Endothelial cell of umbilical vein (primary cell): ENCODE measurements at regions not wholly inside any gene's neighbourhood (a gene's known extent, or its start where the extent isn't known, plus 50 kb on each side); places are given as distances from the start of the nearest gene placed in this dataset.
"Not testable (repeated sequence)": the region's sequence is repeated elsewhere in the genome, so short reads cannot be mapped to it uniquely, and the experiment has no call there.

Source experiments
- BruUV-seq: library from RNA; stranded (reverse); fragments of 400-500 nt; replicated peaks from 2 replicates; lab custom pipeline; 2021; lab: Mats Ljungman, UMichigan
- CTCF ChIA-PET: fragments of 300-600, 350-600 bp; sonication (Branson Sonifier 250); formaldehyde crosslinking; loops from one replicate; lab custom pipeline; 2021; ENCODE audit warnings: antibody characterized with exemption, inconsistent platforms; lab: Charles Lee
- POLR2A ChIA-PET: fragments of 300-600, 350-600 bp; sonication (Branson Sonifier 250); formaldehyde crosslinking; loops from one replicate; lab custom pipeline; 2021; ENCODE audit warnings: antibody characterized with exemption, inconsistent platforms; lab: Charles Lee
- DNase-seq: peaks from one replicate; pipeline ENCODE4 v3.0.0-alpha.2; 2011; ENCODE audit warnings: low read depth, low spot score
- FAIRE-seq: peaks from 2 replicates; lab custom pipeline; 2011; peaks lifted over from hg19 to GRCh38; lab: Jason Lieb, UNC
- H2AFZ ChIP-seq: 2 replicates; pipeline ENCODE4 v1.6.0; 2012; ENCODE audit warnings: low read depth, low read length, control low read depth, inconsistent platforms
- H3K27ac ChIP-seq: 2 replicates; pipeline ENCODE4 v1.5.1; 2011; ENCODE audit warnings: low read depth, mild to moderate bottlenecking, control low read depth, low read length, moderate library complexity; ENCODE audit not compliant: insufficient read depth
- H3K27me3 ChIP-seq, 2 experiments: 2 replicates each; pipeline versions ENCODE4 v1.6.0 to v1.6.1; 2011; ENCODE audit warnings: low read length in 2 of 2, mixed read lengths in 1 of 2; ENCODE audit not compliant: control insufficient read depth in 2 of 2, insufficient read depth in 2 of 2
- H3K36me3 ChIP-seq, 2 experiments: 2 replicates in 1 of 2; 3 replicates in 1 of 2; pipeline ENCODE4 v1.5.1; 2011; ENCODE audit warnings: low read length in 2 of 2, mild to moderate bottlenecking in 1 of 2, moderate library complexity in 1 of 2; ENCODE audit not compliant: control insufficient read depth in 2 of 2, insufficient read depth in 2 of 2; ENCODE audit errors: extremely low read depth in 1 of 2
- H3K4me1 ChIP-seq: 3 replicates; pipeline ENCODE4 v1.5.1; 2011; ENCODE audit warnings: mild to moderate bottlenecking, low read length; ENCODE audit not compliant: control insufficient read depth, insufficient read depth; ENCODE audit errors: extremely low read depth
- H3K4me2 ChIP-seq: 2 replicates; pipeline ENCODE4 v1.6.1; 2011; ENCODE audit warnings: low read length, control low read depth, mixed read lengths; ENCODE audit not compliant: insufficient read depth
- H3K4me3 ChIP-seq, 3 experiments: fragments of 200-600 bp in 1 of 3; sonication (generic), shearing (Covaris generic) in 1 of 3; replicated peaks in 1 of 3; 2 replicates each; pipeline ENCODE4 v1.5.1; 2011 to 2016; ENCODE audit warnings: control low read depth in 3 of 3, low read length in 3 of 3, mild to moderate bottlenecking in 2 of 3, inconsistent platforms in 1 of 3, low read depth in 1 of 3, moderate library complexity in 1 of 3; ENCODE audit not compliant: insufficient read depth in 1 of 3
- H3K79me2 ChIP-seq: 2 replicates; pipeline ENCODE4 v1.6.0; 2012; ENCODE audit warnings: low read length, inconsistent platforms; ENCODE audit not compliant: control insufficient read depth, insufficient read depth
- H3K9ac ChIP-seq: replicated peaks from 2 replicates; pipeline ENCODE3; 2011; ENCODE audit warnings: low read length, control low read depth; ENCODE audit not compliant: insufficient read depth; ENCODE audit errors: extremely low read depth
- H3K9me1 ChIP-seq: replicated peaks from 3 replicates; pipeline ENCODE4 v1.6.0; 2011; ENCODE audit warnings: mild to moderate bottlenecking, low read length; ENCODE audit not compliant: control insufficient read depth, insufficient read depth; ENCODE audit errors: extremely low read depth
- H3K9me3 ChIP-seq: replicated peaks from 2 replicates; pipeline ENCODE4 v1.5.1; 2012; ENCODE audit warnings: low read length, inconsistent platforms; ENCODE audit not compliant: control insufficient read depth, insufficient read depth
- H4K20me1 ChIP-seq: replicated peaks from 2 replicates; pipeline ENCODE3; 2011; ENCODE audit warnings: mild to moderate bottlenecking, low read length; ENCODE audit not compliant: control insufficient read depth, insufficient read depth; ENCODE audit errors: extremely low read depth
- CTCF ChIP-seq, 2 donors: IDR thresholded peaks; 1 replicate in 1 of 2; 2 replicates in 1 of 2; pipeline ENCODE4 v1.5.1; 2011; ENCODE audit warnings: low read length in 2 of 2, mild to moderate bottlenecking in 2 of 2, moderate library complexity in 2 of 2, control low read depth in 1 of 2, inconsistent platforms in 1 of 2, low read depth in 1 of 2; ENCODE audit not compliant: insufficient read depth in 1 of 2; ENCODE audit errors: extremely low read depth in 1 of 2
- EZH2 ChIP-seq: IDR thresholded peaks from 2 replicates; pipeline ENCODE4 v1.6.1; 2012; ENCODE audit warnings: borderline replicate concordance, low read depth, mild to moderate bottlenecking, moderate library complexity, low read length, inconsistent platforms; ENCODE audit not compliant: severe bottlenecking
- FOS ChIP-seq: IDR thresholded peaks from 2 replicates; pipeline ENCODE4 v1.6.1; 2011; ENCODE audit warnings: mild to moderate bottlenecking, low read length, moderate library complexity, borderline replicate concordance; ENCODE audit not compliant: insufficient read depth
- GATA2 ChIP-seq: IDR thresholded peaks from 2 replicates; pipeline ENCODE4 v1.7.0; 2011; ENCODE audit warnings: low read depth, mild to moderate bottlenecking, moderate library complexity, mixed read lengths, low read length; ENCODE audit not compliant: insufficient read length, insufficient read depth
- JUN ChIP-seq: IDR thresholded peaks from 2 replicates; pipeline ENCODE4 v1.6.1; 2011; ENCODE audit warnings: borderline replicate concordance, low read depth; ENCODE audit not compliant: insufficient read length, insufficient read depth
- MAX ChIP-seq: IDR thresholded peaks from 2 replicates; pipeline ENCODE4 v1.6.1; 2011; ENCODE audit not compliant: insufficient read depth, insufficient read length
- MYC ChIP-seq: IDR thresholded peaks from one replicate; pipeline ENCODE4 v1.6.1; 2011; ENCODE audit warnings: mild to moderate bottlenecking, low read depth, low read length
- POLR2A ChIP-seq: IDR thresholded peaks from 2 replicates; pipeline ENCODE4 v1.6.1; 2012; ENCODE audit warnings: low read depth, mild to moderate bottlenecking, control low read depth, low read length
- POLR2AphosphoS5 ChIP-seq: IDR thresholded peaks from 2 replicates; pipeline ENCODE4 v1.6.1; 2012; ENCODE audit warnings: low read depth, mild to moderate bottlenecking, control low read depth, low read length, moderate library complexity; ENCODE audit not compliant: insufficient read depth
- dilution Hi-C: fragments of 300-500 bp; cut with MboI; formaldehyde crosslinking; loops from one replicate; pipeline ENCODE4 v1.15.0; 2019; ENCODE audit warnings: low sequenced_read_pairs; ENCODE audit not compliant: extremely low pct_ligation_motif_present
- intact Hi-C: fragments of 100-400 bp; cut with micrococcal nuclease; formaldehyde crosslinking; loops from one replicate; pipeline ENCODE4 v1.10.0; 2022

- H3K79me2 ChIP-seq, BruUV-seq, POLR2A ChIA-PET, H3K4me2 ChIP-seq, H3K27me3 ChIP-seq, H3K9ac ChIP-seq, H2AFZ ChIP-seq, H3K4me1 ChIP-seq, H3K9me3 ChIP-seq, H3K4me3 ChIP-seq, H3K36me3 ChIP-seq, CTCF ChIA-PET, intact Hi-C loops, DNase-seq, H3K27ac ChIP-seq, H4K20me1 ChIP-seq, dilution Hi-C loops, FAIRE-seq, H3K9me1 ChIP-seq: not testable (repeated sequence)
These were observed 108.5 kb upstream of the LIPC start for GRCh38 chr15:58323321-58323720.

- ChIA-PET POLR2A (no interaction called here), CTCF (no interaction called here)
- H3K4me2 ChIP-seq: no peak overlapping the region
- H4K20me1 ChIP-seq: no peaks in the 10 kb centered on the region
- no peak overlapping the region for H2AFZ ChIP-seq
- H3K79me2 ChIP-seq: no peaks in the 10 kb centered on the region
- no peaks in the 10 kb centered on the region for H3K9me3 ChIP-seq
- no peaks in the 10 kb centered on the region for H3K36me3 ChIP-seq
- no peak overlapping the region for H3K27ac ChIP-seq
- no peak overlapping the region for H3K4me3 ChIP-seq
- no peak overlapping the region for H3K9ac ChIP-seq
- TF ChIP-seq POLR2A (no peak), POLR2AphosphoS5 (no peak), JUN (no peak), MAX (no peak), GATA2 (no peak), FOS (no peak), CTCF (IDR thresholded peaks at IDR 0.05; ENCODE audit: extremely low read depth in 1 of 2, insufficient read depth in 1 of 2, low read depth in 1 of 2, low read length in 2 of 2) (no peak), MYC (no peak), EZH2 (no peak)
- H3K27me3 ChIP-seq: peaks cover 0 to 3% of the 10 kb centered on the region in 2 experiments
- DNase-seq: no peak
- no TSS peak for BruUV-seq
- FAIRE-seq: no peak
- dilution Hi-C loops (no loop called here), intact Hi-C loops (no loop called here)
- no peaks in the 10 kb centered on the region for H3K9me1 ChIP-seq
- H3K4me1 ChIP-seq: no peaks in the 10 kb centered on the region
These were observed 107.3 kb upstream of the LIPC start for GRCh38 chr15:58324533-58324932.
